Heart left ventricle (tissue), 13 donors: ENCODE measurements at regions not wholly inside any gene's neighbourhood (a gene's known extent, or its start where the extent isn't known, plus 50 kb on each side); places are given as distances from the start of the nearest gene placed in this dataset.
"Not testable (repeated sequence)": the region's sequence is repeated elsewhere in the genome, so short reads cannot be mapped to it uniquely, and the experiment has no call there.

Experiments used
- CTCF ChIP-seq, 12 donors: fragments of 200-600 bp; sonication (generic) in 4 of 12; IDR thresholded peaks; one replicate each; pipeline versions ENCODE4 v1.5.0 to v1.8.0; 2018 to 2022; ENCODE audit warnings: antibody characterized with exemption in 12 of 12, mild to moderate bottlenecking in 5 of 12
- POLR2A ChIP-seq, 2 donors: fragments of 450-650 bp; IDR thresholded peaks; one replicate each; pipeline ENCODE4 v1.6.1; 2017; ENCODE audit warnings: antibody characterized with exemption in 2 of 2, mild to moderate bottlenecking in 2 of 2, moderate library complexity in 2 of 2
- donor health status: ischemic (EF 13 %, LVEDD 7.1; RV severe dilation, severe dysfunction).
- donor health status: DM: no; HTN: yes; CAD: no.
- donor health status: DM: no; HTN: no; CAD: no.
- donor health status: ischemic (EF 25% LVEDD 6.9; RV normal size, moderate dysfunction).
- donor health status: ischemic (EF 25% LVEDD 5.7; RV mildly dilated, moderate dysfunction).
- donor health status: ischemic (EF 35%, LVEDD 5.7; RV mildly dilated, moderate dysfunction).
- donor health status: nonischemic (EF 11% LVEDD 7.7; RV severe dilation, severe dysfunction).
- donor health status: DM: yes; HTN: yes; CAD: no.
- donor health status: PGD.
- donor health status: ischemic (EF 29% LVEDD 5.4; RV normal size, mild dysfunction).
- donor health status: nonischemic (EF 23%, LVEDD 6.1; RV moderate dilation, normal function).

GRCh38 chr9:22658484-22658883 lies 211.9 kb downstream of the DMRTA1 start:
- not testable (repeated sequence) for TF ChIP-seq CTCF, POLR2A (IDR thresholded peaks at IDR 0.05)
